Liver (tissue), 8 donors: ENCODE measurements at regions not wholly inside any gene's neighbourhood (a gene's known extent, or its start where the extent isn't known, plus 50 kb on each side); places are given as distances from the start of the nearest gene placed in this dataset.

Experiments used
- DNase-seq: peaks from one replicate; pipeline ENCODE4 v3.0.0-alpha.2; 2017; ENCODE audit warnings: low spot score
- H3K27ac ChIP-seq, 2 donors: one replicate each; pipeline ENCODE4 v1.7.0; 2013; ENCODE audit warnings: inconsistent platforms in 2 of 2, low read length in 2 of 2, control low read depth in 1 of 2, low read depth in 1 of 2, mild to moderate bottlenecking in 1 of 2
- H3K27me3 ChIP-seq, 4 donors: one replicate each; pipeline versions ENCODE4 v1.6.1 to v1.7.0; 2013; ENCODE audit warnings: low read length in 3 of 4, inconsistent platforms in 1 of 4, mild to moderate bottlenecking in 1 of 4, moderate library complexity in 1 of 4; ENCODE audit not compliant: control insufficient read depth in 4 of 4, insufficient read depth in 4 of 4
- H3K36me3 ChIP-seq, 4 donors: one replicate each; pipeline versions ENCODE4 v1.6.1 to v1.7.0; 2013; ENCODE audit warnings: low read length in 3 of 4, mild to moderate bottlenecking in 3 of 4, low read depth in 1 of 4, moderate library complexity in 1 of 4; ENCODE audit not compliant: control insufficient read depth in 4 of 4, insufficient read depth in 3 of 4
- H3K4me1 ChIP-seq, 4 donors: one replicate each; pipeline versions ENCODE4 v1.6.1 to v1.7.0; 2013; ENCODE audit warnings: low read length in 3 of 4, mild to moderate bottlenecking in 3 of 4, moderate library complexity in 1 of 4; ENCODE audit not compliant: control insufficient read depth in 4 of 4, insufficient read depth in 4 of 4
- H3K4me3 ChIP-seq, 3 donors: one replicate each; pipeline versions ENCODE4 v1.6.1 to v1.7.0; 2013; ENCODE audit warnings: low read length in 3 of 3, control low read depth in 1 of 3, low read depth in 1 of 3, mild to moderate bottlenecking in 1 of 3
- H3K9ac ChIP-seq, 2 donors: one replicate each; pipeline ENCODE4 v1.7.0; 2013; ENCODE audit warnings: low read length in 2 of 2, mild to moderate bottlenecking in 2 of 2, moderate library complexity in 2 of 2, control low read depth in 1 of 2, low read depth in 1 of 2
- H3K9me3 ChIP-seq, 4 donors: one replicate each; pipeline versions ENCODE4 v1.6.1 to v1.7.0; 2013; ENCODE audit warnings: low read length in 3 of 4; ENCODE audit not compliant: control insufficient read depth in 4 of 4
- ATF3 ChIP-seq: IDR thresholded peaks from 2 replicates; pipeline ENCODE4 v1.6.1; 2016; ENCODE audit warnings: antibody characterized with exemption
- EGR1 ChIP-seq, 2 donors: IDR thresholded peaks; 2 replicates each; pipeline ENCODE4 v1.6.1; 2016 to 2018; ENCODE audit warnings: antibody characterized with exemption in 2 of 2, low read depth in 2 of 2
- FOXA1 ChIP-seq: IDR thresholded peaks from 2 replicates; pipeline ENCODE4 v1.6.1; 2016; ENCODE audit warnings: antibody characterized with exemption
- FOXA2 ChIP-seq: IDR thresholded peaks from 2 replicates; pipeline ENCODE4 v1.6.1; 2016; ENCODE audit warnings: antibody characterized with exemption
- GABPA ChIP-seq, 2 donors: IDR thresholded peaks in 1 of 2; conservative IDR thresholded peaks in 1 of 2; 2 replicates each; pipeline ENCODE4 v1.6.1; 2016; ENCODE audit warnings: antibody characterized with exemption in 2 of 2, mild to moderate bottlenecking in 1 of 2, moderate library complexity in 1 of 2
- HNF4A ChIP-seq, 2 donors: conservative IDR thresholded peaks; 2 replicates each; pipeline ENCODE4 v1.6.1; 2016; ENCODE audit warnings: antibody characterized with exemption in 2 of 2, mild to moderate bottlenecking in 2 of 2
- HNF4G ChIP-seq: IDR thresholded peaks from 2 replicates; pipeline ENCODE4 v1.6.1; 2016; ENCODE audit warnings: antibody characterized with exemption
- JUND ChIP-seq, 2 donors: IDR thresholded peaks; 2 replicates each; pipeline ENCODE4 v1.6.1; 2016; ENCODE audit warnings: antibody characterized with exemption in 2 of 2
- NR2F2 ChIP-seq: IDR thresholded peaks from 2 replicates; pipeline ENCODE4 v1.6.1; 2016; ENCODE audit warnings: antibody characterized with exemption
- RAD21 ChIP-seq, 2 donors: IDR thresholded peaks; 2 replicates each; pipeline ENCODE4 v1.6.1; 2016; ENCODE audit warnings: antibody characterized with exemption in 2 of 2, mild to moderate bottlenecking in 2 of 2
- RXRA ChIP-seq, 2 donors: IDR thresholded peaks; 2 replicates each; pipeline ENCODE4 v1.6.1; 2017 to 2018; ENCODE audit warnings: antibody characterized with exemption in 2 of 2, mild to moderate bottlenecking in 1 of 2
- SP1 ChIP-seq: IDR thresholded peaks from 2 replicates; pipeline ENCODE4 v1.6.1; 2018; ENCODE audit warnings: antibody characterized with exemption, mild to moderate bottlenecking
- TAF1 ChIP-seq: conservative IDR thresholded peaks from 2 replicates; pipeline ENCODE4 v1.6.1; 2016; ENCODE audit warnings: antibody characterized with exemption, mild to moderate bottlenecking
- YY1 ChIP-seq: IDR thresholded peaks from 2 replicates; pipeline ENCODE4 v1.6.1; 2016; ENCODE audit warnings: antibody characterized with exemption, mild to moderate bottlenecking
- WGBS: extraction: QIAGEN DNeasy Blood & Tissue Kit; methylation state at CpG from one replicate; pipeline ENCODE4 v1.1.7; 2013; 5-methylcytosine and 5-hydroxymethylcytosine counted together
- TF ChIP-seq, protein P1 (sequence below): IDR thresholded peaks from 2 replicates; pipeline ENCODE4 v1.6.1; 2016; ENCODE audit warnings: antibody characterized with exemption, mild to moderate bottlenecking
- TF ChIP-seq, protein P2 (sequence below): fragments of 150-350 bp; IDR thresholded peaks from 2 replicates; pipeline ENCODE4 v1.5.1; 2017; ENCODE audit warnings: improper control_type of control experiment, low read depth, low read length; ENCODE audit not compliant: missing input control
- TF ChIP-seq, protein P3 (sequence below): IDR thresholded peaks from 2 replicates; pipeline ENCODE4 v1.6.1; 2016; ENCODE audit warnings: antibody characterized with exemption
- donor health status: healthy.
- donor health status: healthy.
- donor health status: healthy.
- donor health status: healthy.
- donor health status: healthy.

DNA sequence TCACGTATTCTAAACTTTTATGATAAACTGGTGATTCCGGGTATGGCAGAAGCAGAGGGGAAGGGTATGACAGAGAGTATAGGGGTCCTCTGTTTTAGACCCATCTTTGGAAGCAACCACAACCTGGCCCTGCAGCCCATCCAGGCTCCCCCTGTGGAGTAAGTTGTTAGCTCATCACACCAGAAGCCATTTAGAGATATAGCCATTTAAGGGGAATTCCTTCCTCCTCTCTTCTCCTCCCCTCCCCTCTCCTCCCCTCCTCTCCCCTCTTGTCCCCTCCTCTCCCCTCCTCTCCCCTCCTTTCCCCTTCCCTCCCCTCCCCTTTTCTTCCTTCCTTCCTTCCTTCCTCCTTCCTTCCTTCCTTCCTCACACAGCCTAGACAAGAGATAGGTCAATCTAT lies 197.3 kb upstream of the LDB2 start:
- Histone ChIP-seq H3K36me3 (no peaks in the 10 kb centered on the region), H3K4me1 (peaks cover 0 to 5% (median 0%) of the 10 kb centered on the region in 4 donors), H3K9ac (no peak overlapping the region), H3K4me3 (no peak overlapping the region), H3K9me3 (no peaks in the 10 kb centered on the region), H3K27ac (no peak overlapping the region), H3K27me3 (no peaks in the 10 kb centered on the region)
- DNase-seq, result no peak
- TF ChIP-seq JUND (IDR thresholded peaks at IDR 0.05) (no peak), FOXA1 (no peak), RXRA (IDR thresholded peaks at IDR 0.05) (no peak), FOXA2 (no peak), EGR1 (IDR thresholded peaks at IDR 0.05; ENCODE audit: low read depth in 2 of 2) (no peak), RAD21 (IDR thresholded peaks at IDR 0.05) (no peak), TAF1 (no peak), GABPA (IDR thresholded peaks at IDR 0.05 in 1 of 2, conservative IDR thresholded peaks at IDR 0.05 in 1 of 2) (no peak), ATF3 (no peak), YY1 (no peak), HNF4A (conservative IDR thresholded peaks at IDR 0.05) (no peak)
- TF ChIP-seq, protein P1, sequence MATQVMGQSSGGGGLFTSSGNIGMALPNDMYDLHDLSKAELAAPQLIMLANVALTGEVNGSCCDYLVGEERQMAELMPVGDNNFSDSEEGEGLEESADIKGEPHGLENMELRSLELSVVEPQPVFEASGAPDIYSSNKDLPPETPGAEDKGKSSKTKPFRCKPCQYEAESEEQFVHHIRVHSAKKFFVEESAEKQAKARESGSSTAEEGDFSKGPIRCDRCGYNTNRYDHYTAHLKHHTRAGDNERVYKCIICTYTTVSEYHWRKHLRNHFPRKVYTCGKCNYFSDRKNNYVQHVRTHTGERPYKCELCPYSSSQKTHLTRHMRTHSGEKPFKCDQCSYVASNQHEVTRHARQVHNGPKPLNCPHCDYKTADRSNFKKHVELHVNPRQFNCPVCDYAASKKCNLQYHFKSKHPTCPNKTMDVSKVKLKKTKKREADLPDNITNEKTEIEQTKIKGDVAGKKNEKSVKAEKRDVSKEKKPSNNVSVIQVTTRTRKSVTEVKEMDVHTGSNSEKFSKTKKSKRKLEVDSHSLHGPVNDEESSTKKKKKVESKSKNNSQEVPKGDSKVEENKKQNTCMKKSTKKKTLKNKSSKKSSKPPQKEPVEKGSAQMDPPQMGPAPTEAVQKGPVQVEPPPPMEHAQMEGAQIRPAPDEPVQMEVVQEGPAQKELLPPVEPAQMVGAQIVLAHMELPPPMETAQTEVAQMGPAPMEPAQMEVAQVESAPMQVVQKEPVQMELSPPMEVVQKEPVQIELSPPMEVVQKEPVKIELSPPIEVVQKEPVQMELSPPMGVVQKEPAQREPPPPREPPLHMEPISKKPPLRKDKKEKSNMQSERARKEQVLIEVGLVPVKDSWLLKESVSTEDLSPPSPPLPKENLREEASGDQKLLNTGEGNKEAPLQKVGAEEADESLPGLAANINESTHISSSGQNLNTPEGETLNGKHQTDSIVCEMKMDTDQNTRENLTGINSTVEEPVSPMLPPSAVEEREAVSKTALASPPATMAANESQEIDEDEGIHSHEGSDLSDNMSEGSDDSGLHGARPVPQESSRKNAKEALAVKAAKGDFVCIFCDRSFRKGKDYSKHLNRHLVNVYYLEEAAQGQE, result no peak
- TF ChIP-seq, protein P2, sequence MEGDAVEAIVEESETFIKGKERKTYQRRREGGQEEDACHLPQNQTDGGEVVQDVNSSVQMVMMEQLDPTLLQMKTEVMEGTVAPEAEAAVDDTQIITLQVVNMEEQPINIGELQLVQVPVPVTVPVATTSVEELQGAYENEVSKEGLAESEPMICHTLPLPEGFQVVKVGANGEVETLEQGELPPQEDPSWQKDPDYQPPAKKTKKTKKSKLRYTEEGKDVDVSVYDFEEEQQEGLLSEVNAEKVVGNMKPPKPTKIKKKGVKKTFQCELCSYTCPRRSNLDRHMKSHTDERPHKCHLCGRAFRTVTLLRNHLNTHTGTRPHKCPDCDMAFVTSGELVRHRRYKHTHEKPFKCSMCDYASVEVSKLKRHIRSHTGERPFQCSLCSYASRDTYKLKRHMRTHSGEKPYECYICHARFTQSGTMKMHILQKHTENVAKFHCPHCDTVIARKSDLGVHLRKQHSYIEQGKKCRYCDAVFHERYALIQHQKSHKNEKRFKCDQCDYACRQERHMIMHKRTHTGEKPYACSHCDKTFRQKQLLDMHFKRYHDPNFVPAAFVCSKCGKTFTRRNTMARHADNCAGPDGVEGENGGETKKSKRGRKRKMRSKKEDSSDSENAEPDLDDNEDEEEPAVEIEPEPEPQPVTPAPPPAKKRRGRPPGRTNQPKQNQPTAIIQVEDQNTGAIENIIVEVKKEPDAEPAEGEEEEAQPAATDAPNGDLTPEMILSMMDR, result no peak
- TF ChIP-seq, protein P3, sequence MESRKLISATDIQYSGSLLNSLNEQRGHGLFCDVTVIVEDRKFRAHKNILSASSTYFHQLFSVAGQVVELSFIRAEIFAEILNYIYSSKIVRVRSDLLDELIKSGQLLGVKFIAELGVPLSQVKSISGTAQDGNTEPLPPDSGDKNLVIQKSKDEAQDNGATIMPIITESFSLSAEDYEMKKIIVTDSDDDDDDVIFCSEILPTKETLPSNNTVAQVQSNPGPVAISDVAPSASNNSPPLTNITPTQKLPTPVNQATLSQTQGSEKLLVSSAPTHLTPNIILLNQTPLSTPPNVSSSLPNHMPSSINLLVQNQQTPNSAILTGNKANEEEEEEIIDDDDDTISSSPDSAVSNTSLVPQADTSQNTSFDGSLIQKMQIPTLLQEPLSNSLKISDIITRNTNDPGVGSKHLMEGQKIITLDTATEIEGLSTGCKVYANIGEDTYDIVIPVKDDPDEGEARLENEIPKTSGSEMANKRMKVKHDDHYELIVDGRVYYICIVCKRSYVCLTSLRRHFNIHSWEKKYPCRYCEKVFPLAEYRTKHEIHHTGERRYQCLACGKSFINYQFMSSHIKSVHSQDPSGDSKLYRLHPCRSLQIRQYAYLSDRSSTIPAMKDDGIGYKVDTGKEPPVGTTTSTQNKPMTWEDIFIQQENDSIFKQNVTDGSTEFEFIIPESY, result no peak
- 75% methylated on average over 2 of the region's 2 CpGs for WGBS

GRCh38 chr4:17094876-17095210 lies 196.4 kb upstream of the LDB2 start:
- no peak overlapping the region for H3K9ac ChIP-seq
- peaks cover 0 to 5% (median 0%) of the 10 kb centered on the region in 4 donors for H3K4me1 ChIP-seq
- H3K27ac ChIP-seq, result no peak overlapping the region
- no peak overlapping the region for H3K4me3 ChIP-seq
- H3K27me3 ChIP-seq, result no peaks in the 10 kb centered on the region
- no peak for DNase-seq
- no peaks in the 10 kb centered on the region for H3K9me3 ChIP-seq
- WGBS, result 47% methylated on average over 3 of the region's 3 CpGs
- H3K36me3 ChIP-seq, result no peaks in the 10 kb centered on the region
- TF ChIP-seq YY1 (no peak), NR2F2 (no peak), EGR1 (IDR thresholded peaks at IDR 0.05; ENCODE audit: low read depth in 2 of 2) (no peak), RXRA (IDR thresholded peaks at IDR 0.05) (no peak), FOXA1 (no peak), GABPA (IDR thresholded peaks at IDR 0.05 in 1 of 2, conservative IDR thresholded peaks at IDR 0.05 in 1 of 2) (no peak), HNF4G (no peak), SP1 (no peak)
- TF ChIP-seq, protein P3, result no peak
- TF ChIP-seq, protein P2, result no peak
